ENCODE measurements at regions not wholly inside any gene's neighbourhood (a gene's known extent, or its start where the extent isn't known, plus 50 kb on each side); places are given as distances from the start of the nearest gene placed in this dataset.
"Not testable (repeated sequence)": the region's sequence is repeated elsewhere in the genome, so short reads cannot be mapped to it uniquely, and the experiment has no call there.

DNA sequence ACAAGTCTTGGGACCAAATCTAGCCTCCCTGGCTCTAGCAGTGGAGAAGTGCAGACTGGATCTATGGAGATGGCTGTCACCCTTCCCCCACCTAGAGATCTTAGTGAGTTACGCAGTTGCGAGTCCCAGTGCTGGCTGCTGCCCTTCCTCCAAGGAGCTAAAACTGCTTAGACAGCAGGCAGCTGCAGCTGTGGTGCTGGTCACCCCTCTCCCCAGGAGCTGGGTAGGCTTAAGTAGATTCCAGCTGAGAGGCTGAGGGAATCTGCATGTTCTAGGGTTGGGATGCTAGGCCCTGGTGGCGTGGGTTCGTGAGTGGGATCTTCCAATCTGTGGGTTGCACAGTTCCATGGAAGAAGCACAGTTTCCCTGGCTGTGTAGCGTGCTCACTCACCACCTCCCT lies 120.2 kb downstream of the SLC35B3 start:
- no peak overlapping the region for H3K27ac ChIP-seq
- TF ChIP-seq, protein P1, sequence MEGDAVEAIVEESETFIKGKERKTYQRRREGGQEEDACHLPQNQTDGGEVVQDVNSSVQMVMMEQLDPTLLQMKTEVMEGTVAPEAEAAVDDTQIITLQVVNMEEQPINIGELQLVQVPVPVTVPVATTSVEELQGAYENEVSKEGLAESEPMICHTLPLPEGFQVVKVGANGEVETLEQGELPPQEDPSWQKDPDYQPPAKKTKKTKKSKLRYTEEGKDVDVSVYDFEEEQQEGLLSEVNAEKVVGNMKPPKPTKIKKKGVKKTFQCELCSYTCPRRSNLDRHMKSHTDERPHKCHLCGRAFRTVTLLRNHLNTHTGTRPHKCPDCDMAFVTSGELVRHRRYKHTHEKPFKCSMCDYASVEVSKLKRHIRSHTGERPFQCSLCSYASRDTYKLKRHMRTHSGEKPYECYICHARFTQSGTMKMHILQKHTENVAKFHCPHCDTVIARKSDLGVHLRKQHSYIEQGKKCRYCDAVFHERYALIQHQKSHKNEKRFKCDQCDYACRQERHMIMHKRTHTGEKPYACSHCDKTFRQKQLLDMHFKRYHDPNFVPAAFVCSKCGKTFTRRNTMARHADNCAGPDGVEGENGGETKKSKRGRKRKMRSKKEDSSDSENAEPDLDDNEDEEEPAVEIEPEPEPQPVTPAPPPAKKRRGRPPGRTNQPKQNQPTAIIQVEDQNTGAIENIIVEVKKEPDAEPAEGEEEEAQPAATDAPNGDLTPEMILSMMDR (IDR thresholded peaks at IDR 0.05), result no peak
- TF ChIP-seq ZFX (IDR thresholded peaks at IDR 0.05; ENCODE audit: borderline replicate concordance), result no peak

DNA sequence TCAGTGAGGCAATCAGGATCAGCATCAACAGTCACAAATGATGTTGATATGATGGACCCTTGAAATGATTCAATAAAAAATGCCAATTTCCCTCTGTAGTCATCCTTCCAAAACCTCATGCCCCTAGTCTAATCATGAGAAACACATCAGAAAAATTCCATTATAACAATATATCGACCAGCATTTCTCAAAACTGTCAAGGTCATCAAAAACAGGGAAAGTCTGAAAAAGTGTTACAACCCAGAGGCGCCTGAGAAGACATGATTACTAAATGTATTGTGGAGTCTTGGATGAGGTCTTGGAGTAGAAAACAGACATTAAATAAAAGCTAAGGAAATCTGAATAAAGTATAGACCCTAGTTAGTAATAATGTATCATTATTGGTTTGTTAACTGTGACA lies 133.8 kb downstream of the SLC35B3 start:
- no peak overlapping the region for H3K27ac ChIP-seq
- TF ChIP-seq, protein P1 (IDR thresholded peaks at IDR 0.05), result no peak
- no peak for TF ChIP-seq ZFX (IDR thresholded peaks at IDR 0.05; ENCODE audit: borderline replicate concordance)

DNA sequence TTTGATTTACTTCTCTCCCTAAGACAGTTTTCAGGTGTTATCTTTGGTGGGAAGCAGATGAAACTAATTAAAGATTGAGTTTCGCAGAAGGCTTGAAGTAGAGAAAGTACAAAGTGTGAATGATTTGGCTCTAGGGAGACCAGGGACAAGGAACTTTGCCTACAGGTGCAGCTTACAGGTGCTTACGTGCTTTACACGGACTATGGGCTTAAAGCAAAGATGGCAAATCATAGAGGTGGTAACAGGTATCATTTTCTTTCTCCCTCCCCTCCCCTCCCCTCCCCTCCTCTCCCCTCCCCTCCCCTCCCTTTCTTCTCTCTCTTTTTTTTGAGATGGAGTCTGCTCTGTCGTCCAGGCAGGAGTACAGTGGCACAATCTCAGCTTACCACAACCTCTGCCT lies 136.3 kb downstream of the SLC35B3 start:
- TF ChIP-seq, protein P1 (IDR thresholded peaks at IDR 0.05), result no peak
- no peak for TF ChIP-seq ZFX (IDR thresholded peaks at IDR 0.05; ENCODE audit: borderline replicate concordance)
- H3K27ac ChIP-seq, result no peak overlapping the region

DNA sequence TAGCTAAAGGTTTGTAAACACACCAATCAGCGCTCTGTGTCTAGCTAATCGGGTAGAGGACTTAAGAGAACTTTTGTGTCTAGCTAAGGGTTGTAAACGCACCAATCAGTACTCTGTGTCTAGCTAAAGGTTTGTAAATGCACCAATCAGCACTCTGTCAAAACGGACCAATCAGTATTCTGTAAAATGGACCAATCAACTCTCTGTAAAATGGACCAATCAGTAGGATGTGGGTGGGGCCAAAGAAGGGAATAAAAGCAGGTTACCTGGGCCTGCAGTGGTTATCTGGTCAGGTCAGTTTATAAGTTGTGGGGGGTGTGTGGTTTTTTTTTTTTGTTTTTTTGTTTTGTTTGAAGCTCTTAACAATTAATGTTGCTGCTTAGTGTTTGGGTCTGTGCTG lies 152.4 kb downstream of the SLC35B3 start:
- H3K27ac ChIP-seq, result not testable (repeated sequence)

DNA sequence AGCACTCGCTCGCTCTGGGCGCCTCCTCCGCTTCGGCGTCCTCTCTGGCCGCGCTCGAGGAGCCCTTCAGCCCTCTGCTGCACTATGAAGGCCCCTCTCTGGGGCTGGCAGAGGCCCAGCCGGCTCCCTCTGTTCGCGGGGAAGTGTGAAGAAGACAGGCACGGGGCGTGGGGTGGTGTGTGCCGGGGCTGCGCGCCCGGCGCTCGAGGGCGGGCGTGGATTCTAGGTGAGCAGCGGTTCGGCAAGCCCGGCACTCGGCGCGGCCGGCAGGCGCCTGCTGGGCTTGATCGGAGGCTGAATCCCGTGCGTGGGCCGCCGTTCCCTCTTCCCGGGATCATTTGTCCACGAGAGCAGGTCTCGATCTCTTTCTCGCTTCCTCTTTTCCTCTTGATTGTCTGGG lies 153.0 kb downstream of the SLC35B3 start:
- no peak for TF ChIP-seq ZFX (IDR thresholded peaks at IDR 0.05; ENCODE audit: borderline replicate concordance)

DNA sequence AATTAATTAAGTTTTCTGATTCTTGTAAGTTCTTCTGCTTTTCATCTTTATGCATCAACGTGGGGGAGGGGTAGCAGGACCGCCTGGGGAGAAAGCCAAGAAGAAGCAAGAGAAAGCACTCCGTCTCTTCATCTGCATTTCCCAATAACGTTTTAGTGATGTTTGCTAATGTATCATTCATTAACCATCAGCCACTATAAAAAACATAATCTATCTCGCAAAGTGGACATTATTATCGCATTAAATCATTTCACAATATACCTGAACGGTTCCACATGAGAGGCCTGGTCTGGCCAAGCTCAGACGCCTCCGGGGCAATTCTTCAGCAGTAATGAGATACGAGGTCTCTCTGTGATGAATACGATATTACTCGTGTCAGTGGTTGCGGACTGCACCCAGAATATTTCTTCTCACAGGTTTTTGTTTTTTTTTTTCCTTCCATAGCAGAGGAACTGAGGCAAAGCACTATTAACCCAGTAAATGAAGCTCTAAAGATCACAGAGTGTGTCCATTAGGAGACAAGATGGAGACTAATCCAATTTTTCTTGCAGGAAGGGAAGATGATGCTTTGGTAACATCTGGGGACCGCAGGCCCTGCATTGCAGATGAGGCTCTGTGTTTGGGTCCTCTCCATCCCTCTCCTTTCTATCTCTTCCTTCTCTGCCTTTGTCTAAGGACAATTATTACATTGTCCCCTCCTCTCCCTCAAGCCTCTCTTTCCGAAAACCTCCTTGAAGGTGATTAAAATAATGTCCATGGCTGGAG lies 156.1 kb downstream of the SLC35B3 start:
- H3K27ac ChIP-seq, result peak overlapping the region; percentile 23; the same call in 1 of the 2 replicates
- TF ChIP-seq, protein P1 (IDR thresholded peaks at IDR 0.05), result no peak
- no peak for TF ChIP-seq ZFX (IDR thresholded peaks at IDR 0.05; ENCODE audit: borderline replicate concordance)

More for the DNA sequence above, 153.0 kb downstream of the SLC35B3 start:
- H3K27ac ChIP-seq, result no peak overlapping the region

DNA sequence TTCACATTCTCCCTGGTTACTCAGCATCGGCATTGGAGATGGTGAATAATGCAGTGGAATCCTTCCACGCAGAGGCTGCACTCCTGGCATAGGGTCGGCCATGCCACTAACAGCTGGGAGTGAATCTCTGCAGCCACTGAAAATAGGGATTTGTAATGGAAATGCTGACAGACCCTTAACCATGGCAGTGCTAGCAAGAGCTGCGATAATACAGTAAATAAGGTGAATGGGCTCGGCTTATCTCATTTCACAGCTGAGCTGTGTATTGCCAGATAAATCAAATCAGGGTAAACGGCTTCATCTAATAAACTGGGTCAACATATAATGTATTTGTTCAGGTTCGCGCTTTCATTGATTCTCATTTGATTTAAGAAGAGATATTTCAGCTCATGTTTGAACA lies 156.8 kb downstream of the SLC35B3 start:
- peak overlapping the region; percentile 23; the same call in 1 of the 2 replicates for H3K27ac ChIP-seq
- TF ChIP-seq ZFX (IDR thresholded peaks at IDR 0.05; ENCODE audit: borderline replicate concordance), result no peak
- TF ChIP-seq, protein P1 (IDR thresholded peaks at IDR 0.05), result no peak

DNA sequence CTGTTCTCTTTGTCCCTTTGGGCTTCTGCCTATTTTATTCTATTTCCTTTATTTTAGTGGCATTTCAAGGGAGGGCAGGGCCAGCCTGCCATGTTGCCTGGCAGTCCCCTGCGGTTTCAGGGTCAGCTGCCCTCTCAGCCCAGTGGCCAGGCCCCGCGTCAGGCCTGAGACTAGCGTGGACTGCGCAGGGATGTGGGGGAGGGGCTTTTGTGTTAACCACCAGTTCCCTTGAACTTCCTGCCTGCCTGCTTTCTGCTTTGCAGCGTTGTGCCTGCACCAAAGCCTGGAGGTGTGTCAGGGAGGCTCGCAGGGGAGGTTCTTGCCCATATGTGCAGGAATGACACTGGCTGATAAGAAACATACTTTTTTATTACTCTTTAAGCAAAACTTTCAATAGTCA lies 157.6 kb downstream of the SLC35B3 start:
- H3K27ac ChIP-seq, result no peak overlapping the region
- TF ChIP-seq, protein P1 (IDR thresholded peaks at IDR 0.05), result no peak
- TF ChIP-seq ZFX (IDR thresholded peaks at IDR 0.05; ENCODE audit: borderline replicate concordance), result no peak

Data from 22Rv1 (cell line).